HFFc6 (cell line): ENCODE measurements at regions not wholly inside any gene's neighbourhood (a gene's known extent, or its start where the extent isn't known, plus 50 kb on each side); places are given as distances from the start of the nearest gene placed in this dataset.

Source experiments
- DNase-seq: peaks from one replicate; pipeline ENCODE4 v3.0.0-alpha.2; 2018
- H3K27ac Mint-ChIP-seq: 2 replicates; pipeline ENCODE4 v1.8.0; 2020; ENCODE audit warnings: mild to moderate bottlenecking, mixed read lengths
- H3K27me3 Mint-ChIP-seq: 2 replicates; pipeline ENCODE4 v1.8.0; 2021; ENCODE audit warnings: mild to moderate bottlenecking, moderate library complexity, mixed read lengths; ENCODE audit not compliant: insufficient read depth
- H3K36me3 Mint-ChIP-seq: 2 replicates; pipeline ENCODE4 v1.8.0; 2021; ENCODE audit warnings: low read depth, mixed read lengths
- H3K4me1 Mint-ChIP-seq: 2 replicates; pipeline ENCODE4 v1.8.0; 2020; ENCODE audit warnings: low read depth, mixed read lengths
- H3K4me3 Mint-ChIP-seq: 2 replicates; pipeline ENCODE4 v1.8.0; 2020; ENCODE audit warnings: mild to moderate bottlenecking, moderate library complexity, mixed read lengths
- H3K9me3 Mint-ChIP-seq: 2 replicates; pipeline ENCODE4 v1.8.0; 2020; ENCODE audit warnings: mild to moderate bottlenecking, mixed read lengths
- TF ChIP-seq, protein P1 (sequence below): fragments of 200-600 bp; sonication (generic); IDR thresholded peaks from 2 replicates; pipeline ENCODE4 v1.5.0; 2021; ENCODE audit warnings: antibody characterized with exemption, mild to moderate bottlenecking

DNA sequence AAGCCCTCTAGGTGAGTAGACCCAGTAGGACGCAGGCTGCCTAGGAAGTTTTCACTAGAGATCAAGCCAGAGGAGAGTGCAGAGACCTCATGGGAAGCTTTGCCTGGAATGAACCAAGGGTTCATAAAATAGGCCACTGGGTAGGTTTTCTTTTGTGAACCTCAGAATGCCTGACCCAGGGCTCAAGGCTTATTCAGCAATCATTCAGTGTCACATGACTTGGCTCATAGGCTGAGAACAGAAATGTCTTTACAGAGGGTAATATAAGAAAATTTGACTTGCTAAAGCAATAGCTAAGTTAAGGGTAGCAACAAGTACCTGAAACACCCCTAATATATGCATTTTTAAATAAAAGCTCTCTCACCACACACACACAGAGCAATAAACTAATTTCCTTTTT lies 132.6 kb downstream of the RAB38 start:
- Mint-ChIP-seq H3K4me3 (no peak overlapping the region), H3K27me3 (peaks cover 17% of the 10 kb centered on the region), H3K27ac (no peak overlapping the region), H3K4me1 (no peaks in the 10 kb centered on the region), H3K36me3 (no peaks in the 10 kb centered on the region), H3K9me3 (no peaks in the 10 kb centered on the region)
- TF ChIP-seq, protein P1, sequence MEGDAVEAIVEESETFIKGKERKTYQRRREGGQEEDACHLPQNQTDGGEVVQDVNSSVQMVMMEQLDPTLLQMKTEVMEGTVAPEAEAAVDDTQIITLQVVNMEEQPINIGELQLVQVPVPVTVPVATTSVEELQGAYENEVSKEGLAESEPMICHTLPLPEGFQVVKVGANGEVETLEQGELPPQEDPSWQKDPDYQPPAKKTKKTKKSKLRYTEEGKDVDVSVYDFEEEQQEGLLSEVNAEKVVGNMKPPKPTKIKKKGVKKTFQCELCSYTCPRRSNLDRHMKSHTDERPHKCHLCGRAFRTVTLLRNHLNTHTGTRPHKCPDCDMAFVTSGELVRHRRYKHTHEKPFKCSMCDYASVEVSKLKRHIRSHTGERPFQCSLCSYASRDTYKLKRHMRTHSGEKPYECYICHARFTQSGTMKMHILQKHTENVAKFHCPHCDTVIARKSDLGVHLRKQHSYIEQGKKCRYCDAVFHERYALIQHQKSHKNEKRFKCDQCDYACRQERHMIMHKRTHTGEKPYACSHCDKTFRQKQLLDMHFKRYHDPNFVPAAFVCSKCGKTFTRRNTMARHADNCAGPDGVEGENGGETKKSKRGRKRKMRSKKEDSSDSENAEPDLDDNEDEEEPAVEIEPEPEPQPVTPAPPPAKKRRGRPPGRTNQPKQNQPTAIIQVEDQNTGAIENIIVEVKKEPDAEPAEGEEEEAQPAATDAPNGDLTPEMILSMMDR: no peak
- no peak for DNase-seq

DNA sequence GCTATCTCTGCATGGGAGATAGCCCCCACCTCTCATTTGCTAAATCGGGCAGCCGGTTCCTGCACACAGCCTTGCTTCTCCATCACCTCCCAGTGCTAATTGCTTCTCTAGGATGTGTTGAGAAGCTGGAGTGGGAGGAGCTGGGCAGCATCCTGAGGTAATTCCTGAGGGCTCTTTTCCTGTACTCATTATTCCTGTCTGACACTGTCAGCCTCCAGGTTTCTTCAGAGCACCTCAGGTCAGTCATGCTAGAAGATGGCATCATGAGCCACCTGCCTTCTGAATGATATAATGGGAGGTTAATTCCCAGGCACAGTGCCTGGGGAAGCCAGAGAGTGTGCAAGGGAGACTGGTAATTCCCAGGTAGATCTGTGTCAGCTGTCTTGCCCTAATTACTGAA lies 133.0 kb downstream of the RAB38 start:
- Mint-ChIP-seq H3K4me3 (no peak overlapping the region), H3K4me1 (no peaks in the 10 kb centered on the region), H3K27ac (no peak overlapping the region), H3K27me3 (peaks cover 17% of the 10 kb centered on the region), H3K36me3 (no peaks in the 10 kb centered on the region), H3K9me3 (no peaks in the 10 kb centered on the region)
- no peak for DNase-seq
- TF ChIP-seq, protein P1: no peak

DNA sequence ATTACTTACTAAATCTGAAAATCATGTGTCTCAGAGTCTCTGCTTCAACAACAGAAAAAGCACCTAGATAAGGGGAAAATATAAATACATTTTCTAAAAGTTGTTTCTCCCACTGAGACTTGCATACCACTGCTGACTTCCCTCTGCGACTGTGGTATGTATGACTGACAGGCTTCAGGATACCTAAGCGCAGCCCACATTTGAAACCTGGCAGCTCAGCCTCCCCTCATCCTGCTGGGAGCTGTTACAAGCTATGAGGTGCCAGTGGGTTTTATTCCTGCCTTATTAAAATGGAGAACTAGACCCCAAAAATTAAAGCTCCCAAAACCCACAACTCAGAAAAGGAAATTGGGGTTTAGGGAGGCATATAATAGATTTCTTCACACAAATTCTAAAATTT lies 133.6 kb downstream of the RAB38 start:
- DNase-seq: no peak
- TF ChIP-seq, protein P1: no peak
- Mint-ChIP-seq H3K4me3 (no peak overlapping the region), H3K4me1 (no peaks in the 10 kb centered on the region), H3K9me3 (no peaks in the 10 kb centered on the region), H3K36me3 (no peaks in the 10 kb centered on the region), H3K27ac (no peak overlapping the region), H3K27me3 (peaks cover 17% of the 10 kb centered on the region)

DNA sequence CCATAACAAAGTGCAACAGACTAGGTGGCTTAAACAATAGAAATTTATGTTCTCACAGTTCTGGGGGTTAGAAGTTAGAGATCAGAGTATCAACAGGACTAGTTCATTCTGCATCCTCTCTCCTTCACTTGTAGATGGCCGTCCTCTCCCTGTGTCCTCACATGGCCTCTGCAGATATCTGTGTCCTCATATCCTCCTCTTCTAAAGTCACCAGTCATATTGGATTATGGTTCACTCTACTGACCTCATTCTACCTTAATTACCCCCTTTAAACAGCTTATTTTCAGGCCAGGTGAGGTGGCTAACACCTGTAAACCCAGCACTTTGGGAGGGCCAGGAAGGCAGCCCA lies 135.1 kb downstream of the RAB38 start:
- TF ChIP-seq, protein P1: no peak
- Mint-ChIP-seq H3K4me3 (no peak overlapping the region), H3K36me3 (no peaks in the 10 kb centered on the region), H3K27me3 (peaks cover 17% of the 10 kb centered on the region), H3K27ac (no peak overlapping the region), H3K4me1 (no peaks in the 10 kb centered on the region), H3K9me3 (no peaks in the 10 kb centered on the region)
- DNase-seq: no peak

DNA sequence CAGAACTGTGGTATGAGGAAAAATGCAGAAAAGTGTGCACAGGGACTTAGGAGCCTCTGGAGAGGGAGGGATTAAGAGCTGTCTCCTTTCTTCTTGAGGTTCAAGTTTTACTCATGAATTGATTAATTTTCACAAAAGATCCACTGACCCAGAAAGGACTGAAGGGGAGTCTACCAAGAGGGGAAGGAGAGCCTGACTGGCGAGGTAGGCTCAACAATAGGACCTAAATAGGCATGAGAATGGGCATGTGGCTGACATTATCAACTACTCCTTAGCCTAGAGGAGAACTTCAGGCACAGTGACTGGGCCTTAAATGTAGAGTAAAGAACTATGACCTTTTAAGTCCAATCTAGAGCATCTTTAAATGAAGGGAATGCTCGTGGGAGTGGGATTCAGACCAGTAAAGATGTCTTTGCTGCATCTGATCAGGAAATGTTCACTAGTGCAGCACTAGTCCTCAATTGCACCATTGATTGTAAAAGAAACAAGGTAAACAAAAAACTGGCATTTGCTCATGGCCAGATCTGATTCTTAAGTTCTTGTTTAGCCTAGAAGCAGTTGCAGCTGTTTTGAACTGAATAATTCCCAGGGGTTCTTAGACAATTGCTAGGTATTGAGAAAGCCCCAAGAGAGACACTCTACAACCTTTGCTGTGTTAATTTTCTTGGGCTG lies 135.6 kb downstream of the RAB38 start:
- H3K4me1 Mint-ChIP-seq: no peaks in the 10 kb centered on the region
- TF ChIP-seq, protein P1: no peak
- no peak for DNase-seq
- no peak overlapping the region for H3K4me3 Mint-ChIP-seq
- no peaks in the 10 kb centered on the region for H3K9me3 Mint-ChIP-seq
- no peaks in the 10 kb centered on the region for H3K36me3 Mint-ChIP-seq
- H3K27me3 Mint-ChIP-seq: peaks cover 12% of the 10 kb centered on the region
- H3K27ac Mint-ChIP-seq: no peak overlapping the region

DNA sequence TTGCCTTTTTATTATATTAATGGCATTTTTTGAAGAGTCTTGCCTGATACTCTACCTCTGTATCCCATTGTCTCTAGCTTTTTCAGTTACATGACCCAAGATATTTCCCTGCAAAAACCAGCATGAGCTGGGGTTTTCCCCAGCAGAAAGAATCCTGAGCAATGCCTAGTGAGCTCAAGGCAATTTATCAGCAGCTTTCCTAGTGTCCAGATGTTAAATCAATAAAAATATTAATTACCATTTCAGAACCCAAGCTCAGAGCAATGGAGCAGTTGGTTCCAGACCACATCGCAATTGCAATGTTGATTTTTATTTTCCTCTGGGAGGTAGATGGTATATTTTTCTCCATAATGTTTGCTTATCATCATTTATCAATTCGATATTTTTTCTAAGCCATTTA lies 137.2 kb downstream of the RAB38 start:
- Mint-ChIP-seq H3K36me3 (no peaks in the 10 kb centered on the region), H3K27me3 (peaks cover 2% of the 10 kb centered on the region)

More for the DNA sequence above, 137.2 kb downstream of the RAB38 start:
- DNase-seq: no peak
- H3K4me3 Mint-ChIP-seq: no peak overlapping the region
- no peak overlapping the region for H3K27ac Mint-ChIP-seq
- no peaks in the 10 kb centered on the region for H3K9me3 Mint-ChIP-seq
- TF ChIP-seq, protein P1: no peak
- H3K4me1 Mint-ChIP-seq: no peaks in the 10 kb centered on the region
